Panc1 (cell line): ENCODE measurements at regions not wholly inside any gene's neighbourhood (a gene's known extent, or its start where the extent isn't known, plus 50 kb on each side); places are given as distances from the start of the nearest gene placed in this dataset.

Experiments
- ATAC-seq: fragments of 200-7000 bp; cut with Tn5 transposase; 2 replicates; pipeline ENCODE4 v1.9.1; 2020; ENCODE audit warnings: mild to moderate bottlenecking, moderate library complexity
- BruUV-seq: library from RNA; stranded (reverse); fragments of 400-500 nt; replicated peaks from 2 replicates; lab custom pipeline; 2021; lab: Mats Ljungman, UMichigan
- CTCF ChIA-PET: fragments of 300-600 bp; sonication (Branson Sonifier 250); formaldehyde crosslinking; loops from one replicate; lab custom pipeline; 2022; ENCODE audit warnings: antibody characterized with exemption; lab: Charles Lee
- POLR2A ChIA-PET: fragments of 300-600 bp; sonication (Branson Sonifier 250); formaldehyde crosslinking; loops from one replicate; lab custom pipeline; 2022; ENCODE audit warnings: antibody characterized with exemption; lab: Charles Lee
- DNase-seq: peaks from one replicate; pipeline ENCODE4 v3.0.0-alpha.2; 2010; ENCODE audit warnings: low read depth, low spot score
- H3K27ac ChIP-seq: 2 replicates; pipeline ENCODE4 v1.5.1; 2011; ENCODE audit warnings: mild to moderate bottlenecking, low read length, inconsistent platforms
- H3K27me3 ChIP-seq: fragments of 200-500 bp; sonication (Bioruptor generic); 2 replicates; pipeline ENCODE4 v1.6.0; 2014; ENCODE audit warnings: low read length, inconsistent platforms; ENCODE audit not compliant: control insufficient read depth, insufficient read depth
- H3K36me3 ChIP-seq: fragments of 200-500 bp; sonication (Bioruptor generic); 2 replicates; pipeline ENCODE4 v1.5.1; 2014; ENCODE audit warnings: inconsistent platforms, mild to moderate bottlenecking, low read length, moderate library complexity; ENCODE audit not compliant: control insufficient read depth, insufficient read depth
- H3K4me1 ChIP-seq: 2 replicates; pipeline ENCODE4 v1.5.1; 2011; ENCODE audit warnings: inconsistent platforms, mild to moderate bottlenecking, low read length, moderate library complexity; ENCODE audit not compliant: control insufficient read depth, insufficient read depth
- H3K4me3 ChIP-seq, 2 experiments: 2 replicates each; pipeline ENCODE4 v1.5.1; 2011 to 2012; ENCODE audit warnings: low read depth in 2 of 2, low read length in 2 of 2, mild to moderate bottlenecking in 2 of 2, inconsistent platforms in 1 of 2, moderate library complexity in 1 of 2
- H3K9me3 ChIP-seq: fragments of 200-500 bp; sonication (Bioruptor generic); 2 replicates; pipeline ENCODE4 v1.5.1; 2014; ENCODE audit warnings: low read depth, mild to moderate bottlenecking, inconsistent platforms, low read length, moderate library complexity; ENCODE audit not compliant: control insufficient read depth, insufficient read depth
- CTCF ChIP-seq: fragments of 450-650 bp; IDR thresholded peaks from 2 replicates; pipeline ENCODE4 v1.5.1; 2017; ENCODE audit warnings: mild to moderate bottlenecking
- POLR2AphosphoS5 ChIP-seq: IDR thresholded peaks from 2 replicates; pipeline ENCODE4 v1.6.1; 2012; ENCODE audit warnings: mild to moderate bottlenecking, low read depth, low read length, moderate library complexity
- REST ChIP-seq, 2 experiments: IDR thresholded peaks; 2 replicates each; pipeline ENCODE4 v1.6.1; 2011 to 2012; ENCODE audit warnings: low read depth in 2 of 2, control low read depth in 1 of 2, low read length in 1 of 2, mild to moderate bottlenecking in 1 of 2, moderate library complexity in 1 of 2; ENCODE audit not compliant: insufficient read depth in 1 of 2
- SIN3A ChIP-seq: IDR thresholded peaks from 2 replicates; pipeline ENCODE4 v1.6.1; 2012; ENCODE audit warnings: low read depth, mild to moderate bottlenecking, low read length, moderate library complexity, borderline replicate concordance; ENCODE audit not compliant: insufficient read depth
- TCF7L2 ChIP-seq: IDR thresholded peaks from 2 replicates; pipeline ENCODE4 v1.6.1; 2011; ENCODE audit warnings: mild to moderate bottlenecking, low read depth, low read length, inconsistent platforms
- in situ Hi-C: cut with HindIII; loops from 2 replicates; pipeline ENCODE4 v1.10.0; 2016; ENCODE audit warnings: low sequenced_read_pairs, low pct_unique_long_range_greater_than_20kb
- intact Hi-C: fragments of 100-400 bp; cut with micrococcal nuclease; formaldehyde crosslinking; loops from one replicate; pipeline ENCODE4 v1.10.0; 2022; ENCODE audit not compliant: unreplicated experiment

- ChIA-PET CTCF (no interaction called here), POLR2A (no interaction called here)
- no peaks in the 10 kb centered on the region for H3K36me3 ChIP-seq
- TF ChIP-seq REST (IDR thresholded peaks at IDR 0.05; ENCODE audit: insufficient read depth in 1 of 2, low read depth in 2 of 2, low read length in 1 of 2) (no peak), POLR2AphosphoS5 (no peak), TCF7L2 (no peak), CTCF (no peak), SIN3A (no peak)
- H3K27me3 ChIP-seq, result no peaks in the 10 kb centered on the region
- intact Hi-C loops (no loop called here), in situ Hi-C loops (no loop called here)
- no peak overlapping the region for H3K4me3 ChIP-seq
- DNase-seq (no peak), ATAC-seq (no peak)
- no peaks in the 10 kb centered on the region for H3K9me3 ChIP-seq
- no TSS peak for BruUV-seq
- peaks cover 11% of the 10 kb centered on the region for H3K4me1 ChIP-seq
- H3K27ac ChIP-seq, result no peak overlapping the region
Observed at GRCh38 chr10:124338276-124338925, 80.3 kb downstream of the OAT start.

- intact Hi-C loops (no loop called here), in situ Hi-C loops (no loop called here)
- H3K4me1 ChIP-seq, result peaks cover 11% of the 10 kb centered on the region
- no TSS peak for BruUV-seq
- H3K27me3 ChIP-seq, result peaks cover 3% of the 10 kb centered on the region; the same call in 1 of the 2 replicates
- no peak for DNase-seq
- peaks cover 7% of the 10 kb centered on the region; the same call in 1 of the 2 replicates for H3K9me3 ChIP-seq
- no peak for ATAC-seq
- ChIA-PET POLR2A (no interaction called here), CTCF (no interaction called here)
- H3K27ac ChIP-seq, result no peak overlapping the region
- H3K36me3 ChIP-seq, result no peaks in the 10 kb centered on the region
- TF ChIP-seq POLR2AphosphoS5 (no peak), TCF7L2 (no peak), CTCF (no peak), REST (IDR thresholded peaks at IDR 0.05; ENCODE audit: insufficient read depth in 1 of 2, low read depth in 2 of 2, low read length in 1 of 2) (no peak), SIN3A (no peak)
- H3K4me3 ChIP-seq, result no peak overlapping the region
Observed at GRCh38 chr10:124336186-124336585, 82.5 kb downstream of the OAT start.
